ENCODE measurements at regions not wholly inside any gene's neighbourhood (a gene's known extent, or its start where the extent isn't known, plus 50 kb on each side); places are given as distances from the start of the nearest gene placed in this dataset.
"Not testable (repeated sequence)": the region's sequence is repeated elsewhere in the genome, so short reads cannot be mapped to it uniquely, and the experiment has no call there.

DNA sequence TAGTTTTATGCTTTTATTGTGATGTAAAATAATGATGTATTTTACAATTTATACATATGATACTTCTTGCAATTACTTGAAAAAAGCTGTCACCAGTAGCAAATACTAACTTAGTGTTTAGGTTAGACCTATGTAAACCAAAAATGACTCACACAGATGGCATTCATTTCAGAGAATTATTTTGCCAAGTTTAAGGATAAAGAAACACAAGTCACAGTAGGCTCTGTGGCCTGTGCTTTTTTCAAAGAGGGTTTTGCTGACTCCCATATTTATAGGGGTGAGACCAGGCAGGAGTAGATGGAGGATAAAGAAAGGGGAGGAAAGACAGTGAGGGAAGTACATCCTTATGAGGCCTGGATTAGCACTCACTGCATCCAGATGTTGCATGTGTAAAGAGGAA lies 356.6 kb upstream of the NPAP1 start:
- no peaks in the 10 kb centered on the region for H3K36me3 ChIP-seq
- H3K9me3 ChIP-seq: no peaks in the 10 kb centered on the region
- no peak overlapping the region for H3K27ac ChIP-seq
- no peak overlapping the region for H3K4me3 ChIP-seq
- no peaks in the 10 kb centered on the region for H3K27me3 ChIP-seq
- no peaks in the 10 kb centered on the region for H3K4me1 ChIP-seq
- TF ChIP-seq, protein P1, sequence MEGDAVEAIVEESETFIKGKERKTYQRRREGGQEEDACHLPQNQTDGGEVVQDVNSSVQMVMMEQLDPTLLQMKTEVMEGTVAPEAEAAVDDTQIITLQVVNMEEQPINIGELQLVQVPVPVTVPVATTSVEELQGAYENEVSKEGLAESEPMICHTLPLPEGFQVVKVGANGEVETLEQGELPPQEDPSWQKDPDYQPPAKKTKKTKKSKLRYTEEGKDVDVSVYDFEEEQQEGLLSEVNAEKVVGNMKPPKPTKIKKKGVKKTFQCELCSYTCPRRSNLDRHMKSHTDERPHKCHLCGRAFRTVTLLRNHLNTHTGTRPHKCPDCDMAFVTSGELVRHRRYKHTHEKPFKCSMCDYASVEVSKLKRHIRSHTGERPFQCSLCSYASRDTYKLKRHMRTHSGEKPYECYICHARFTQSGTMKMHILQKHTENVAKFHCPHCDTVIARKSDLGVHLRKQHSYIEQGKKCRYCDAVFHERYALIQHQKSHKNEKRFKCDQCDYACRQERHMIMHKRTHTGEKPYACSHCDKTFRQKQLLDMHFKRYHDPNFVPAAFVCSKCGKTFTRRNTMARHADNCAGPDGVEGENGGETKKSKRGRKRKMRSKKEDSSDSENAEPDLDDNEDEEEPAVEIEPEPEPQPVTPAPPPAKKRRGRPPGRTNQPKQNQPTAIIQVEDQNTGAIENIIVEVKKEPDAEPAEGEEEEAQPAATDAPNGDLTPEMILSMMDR (IDR thresholded peaks at IDR 0.05): no peak
- no peak for DNase-seq (ENCODE audit: low spot score)

DNA sequence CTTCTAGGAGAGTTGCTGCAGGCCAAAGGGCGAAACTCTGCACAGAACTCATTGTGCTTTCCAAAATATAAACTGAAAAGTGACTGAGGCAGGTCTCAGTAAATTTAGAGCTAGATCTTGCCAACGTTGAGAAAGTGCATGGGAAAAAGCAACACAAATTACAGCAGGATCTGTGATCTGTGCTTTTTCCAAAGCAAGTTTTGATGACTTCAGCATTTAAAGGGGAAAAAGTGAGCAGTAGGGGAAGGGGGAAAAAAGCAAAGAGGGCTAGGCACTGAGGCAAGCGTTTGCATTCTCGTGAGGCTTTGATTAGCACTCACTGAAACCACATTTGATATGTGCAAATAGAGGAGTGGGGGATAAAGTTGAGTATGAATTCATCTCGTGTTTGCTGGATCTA lies 351.5 kb upstream of the NPAP1 start:
- not testable (repeated sequence) for H3K9me3 ChIP-seq; H3K4me1 ChIP-seq; DNase-seq (ENCODE audit: low spot score); H3K36me3 ChIP-seq; H3K27me3 ChIP-seq; H3K4me3 ChIP-seq; H3K27ac ChIP-seq

DNA sequence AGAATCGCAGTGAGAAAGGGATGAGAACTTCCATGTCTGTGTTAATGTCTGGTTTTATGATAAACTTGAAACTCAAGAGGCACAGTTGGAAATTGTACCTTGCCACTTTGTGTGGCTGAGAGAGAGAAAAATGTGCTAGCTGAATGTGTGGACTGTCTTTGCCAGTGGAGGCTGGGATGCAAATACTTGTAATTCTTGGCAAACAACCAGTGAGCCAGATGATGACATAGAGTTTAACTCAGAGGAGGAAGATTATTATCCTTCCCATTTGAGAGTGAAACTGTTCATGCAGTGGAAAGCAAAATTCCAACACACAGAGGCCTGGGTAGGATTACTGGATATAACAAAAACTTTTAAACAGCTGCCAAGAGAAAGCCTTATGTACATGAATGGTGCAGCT lies 349.1 kb upstream of the NPAP1 start:
- DNase-seq (ENCODE audit: low spot score); H3K27ac ChIP-seq: not testable (repeated sequence)

DNA sequence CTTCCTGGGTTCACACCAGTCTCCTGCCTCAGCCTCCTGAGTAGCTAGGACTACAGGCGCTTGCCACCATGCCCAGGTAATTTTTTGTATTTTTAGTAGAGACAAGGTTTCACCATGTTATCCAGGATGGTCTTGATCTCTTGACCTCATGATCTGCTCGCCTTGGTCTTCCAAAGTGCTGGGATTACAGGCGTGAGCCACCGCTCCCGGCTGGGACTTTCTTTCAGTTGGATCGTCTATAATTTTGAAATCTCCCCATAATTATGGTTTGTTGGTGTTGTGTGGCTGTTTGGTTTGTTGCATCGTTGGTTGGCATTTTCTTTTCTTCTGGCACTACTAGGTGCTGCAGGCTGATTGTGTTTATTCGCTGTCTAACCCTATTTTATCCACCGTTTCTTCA lies 343.6 kb upstream of the NPAP1 start:
- H3K4me1 ChIP-seq; H3K27ac ChIP-seq; DNase-seq (ENCODE audit: low spot score); H3K4me3 ChIP-seq; H3K36me3 ChIP-seq; H3K9me3 ChIP-seq; H3K27me3 ChIP-seq: not testable (repeated sequence)

More for the DNA sequence above, 349.1 kb upstream of the NPAP1 start:
- not testable (repeated sequence) for H3K4me3 ChIP-seq, H3K9me3 ChIP-seq, H3K4me1 ChIP-seq, H3K36me3 ChIP-seq, H3K27me3 ChIP-seq

DNA sequence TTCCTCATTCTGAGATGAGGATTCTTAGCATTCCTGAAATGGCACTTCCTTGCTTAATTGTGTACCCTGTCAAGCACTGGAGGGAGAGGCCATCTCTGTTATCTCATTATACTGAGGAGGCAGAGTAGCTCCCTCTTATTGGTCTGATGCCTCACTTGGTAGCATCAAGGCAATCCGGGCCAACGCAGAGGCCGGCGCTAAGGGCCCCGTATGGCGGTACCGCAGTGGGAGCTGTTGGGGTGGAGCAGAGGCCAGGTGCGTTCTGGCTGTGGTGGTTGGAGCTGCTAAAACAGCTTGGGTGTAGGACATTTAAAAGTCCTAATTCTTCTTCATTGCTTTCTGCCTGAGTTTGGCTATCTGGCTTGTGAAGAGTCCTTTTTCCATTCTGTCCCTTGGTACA lies 333.7 kb upstream of the NPAP1 start:
- not testable (repeated sequence) for H3K36me3 ChIP-seq; H3K4me1 ChIP-seq; H3K9me3 ChIP-seq; DNase-seq (ENCODE audit: low spot score); H3K27me3 ChIP-seq; H3K4me3 ChIP-seq; H3K27ac ChIP-seq

DNA sequence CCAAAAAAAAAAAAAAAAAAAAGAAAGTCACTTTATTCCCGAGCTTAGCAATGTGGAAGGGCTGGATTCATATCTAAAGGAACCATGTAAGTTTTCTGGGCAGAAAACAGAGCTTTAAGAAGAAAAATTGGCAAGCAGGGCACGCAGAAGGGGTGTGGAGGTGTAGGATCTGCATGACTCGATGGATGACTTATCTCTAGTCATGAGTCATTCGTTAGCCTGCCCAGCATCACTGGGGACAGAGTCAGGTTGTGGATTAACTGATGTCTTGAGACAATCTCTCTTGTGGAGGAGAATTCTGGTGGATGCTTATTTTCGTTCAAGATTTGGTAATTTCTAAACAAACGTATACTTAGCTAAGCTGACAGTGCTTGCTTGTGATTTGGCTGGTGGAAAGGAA lies 322.8 kb upstream of the NPAP1 start:
- not testable (repeated sequence) for H3K27me3 ChIP-seq; DNase-seq (ENCODE audit: low spot score); H3K4me1 ChIP-seq; H3K36me3 ChIP-seq; H3K9me3 ChIP-seq; H3K4me3 ChIP-seq; H3K27ac ChIP-seq

DNA sequence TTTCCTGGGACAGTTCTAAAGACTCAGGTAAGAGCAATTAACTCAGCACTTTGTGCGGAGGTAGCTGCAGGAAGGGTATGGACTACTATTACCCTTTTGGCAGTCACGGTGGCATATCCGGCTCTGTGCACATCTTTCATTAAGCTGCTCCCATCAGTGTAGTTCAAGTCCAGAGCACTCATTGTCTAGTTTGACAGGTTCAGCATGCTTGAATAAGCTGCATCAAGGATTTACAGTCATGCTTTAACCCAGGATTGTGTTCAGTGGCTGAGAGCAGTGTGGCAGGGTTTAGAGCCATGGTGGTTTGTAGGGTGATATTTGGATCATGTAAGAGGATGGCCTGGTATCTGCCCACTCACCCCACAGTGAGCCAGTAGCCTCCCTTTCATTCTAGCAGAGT lies 294.5 kb upstream of the NPAP1 start:
- not testable (repeated sequence) for H3K9me3 ChIP-seq; H3K4me3 ChIP-seq; DNase-seq (ENCODE audit: low spot score); H3K27ac ChIP-seq; H3K27me3 ChIP-seq; H3K4me1 ChIP-seq; H3K36me3 ChIP-seq

DNA sequence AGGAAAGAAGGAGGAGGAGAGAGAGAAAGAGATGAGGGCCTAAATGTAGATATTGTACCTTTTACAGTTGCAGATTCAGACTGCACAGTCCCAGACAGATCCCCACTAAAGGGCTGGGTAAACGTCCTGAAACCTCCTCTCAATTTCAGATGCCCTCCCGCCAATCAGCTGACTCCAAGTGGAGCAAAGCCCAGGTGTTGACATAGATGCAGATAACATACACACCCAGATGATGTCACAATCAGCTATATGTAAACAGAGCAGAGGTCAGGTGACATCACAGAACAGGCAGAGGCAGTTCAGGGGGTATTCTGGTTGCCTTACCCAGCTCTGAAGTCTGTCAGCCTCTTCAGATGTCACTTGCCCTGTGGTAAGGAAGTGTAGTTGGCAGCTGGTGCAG lies 290.3 kb upstream of the NPAP1 start:
- not testable (repeated sequence) for DNase-seq (ENCODE audit: low spot score); H3K27me3 ChIP-seq; H3K27ac ChIP-seq; H3K4me1 ChIP-seq; H3K9me3 ChIP-seq; H3K4me3 ChIP-seq; H3K36me3 ChIP-seq

DNA sequence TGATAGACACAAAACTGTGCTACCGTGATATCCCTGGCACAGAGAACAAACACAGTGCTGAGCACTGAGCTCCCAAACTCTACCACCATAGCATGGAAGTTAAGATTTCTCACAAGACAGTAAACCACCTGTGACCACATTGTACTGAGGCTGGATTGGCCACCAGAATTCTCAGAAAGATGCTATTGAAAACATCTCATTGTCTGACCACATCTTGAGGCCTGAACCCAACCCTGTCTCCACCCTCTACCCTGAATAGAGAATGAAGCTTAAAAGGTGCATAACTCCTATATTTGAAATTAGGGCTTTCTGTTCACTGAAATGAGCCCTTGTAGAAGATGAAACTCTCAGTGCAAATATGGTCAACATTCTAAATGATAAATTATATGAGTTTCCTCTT lies 281.3 kb upstream of the NPAP1 start:
- TF ChIP-seq, protein P1 (IDR thresholded peaks at IDR 0.05): no peak
- Histone ChIP-seq H3K27ac (no peak overlapping the region), H3K27me3 (no peaks in the 10 kb centered on the region), H3K9me3 (no peaks in the 10 kb centered on the region), H3K4me3 (no peak overlapping the region), H3K4me1 (no peaks in the 10 kb centered on the region), H3K36me3 (no peaks in the 10 kb centered on the region)
- no peak for DNase-seq (ENCODE audit: low spot score)

DNA sequence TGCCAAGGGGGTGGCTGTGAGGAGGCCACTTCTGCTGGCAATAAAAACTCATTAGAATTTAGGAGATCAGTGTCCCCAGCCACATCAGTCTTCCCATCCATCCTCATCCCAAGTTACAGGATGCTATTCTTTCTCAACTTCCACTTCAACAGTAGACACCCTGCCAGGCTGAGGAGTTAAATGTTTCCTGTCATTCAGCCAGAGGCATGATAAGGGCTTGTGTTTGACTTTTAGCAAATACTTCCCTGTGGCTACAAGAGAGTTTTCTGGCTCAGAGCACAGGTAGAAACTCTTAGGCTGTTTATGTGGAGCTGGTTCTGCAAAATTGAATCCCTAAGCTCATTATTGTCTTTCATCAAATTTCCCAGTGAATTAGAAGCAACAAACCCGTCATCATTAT lies 262.9 kb upstream of the NPAP1 start:
- H3K9me3 ChIP-seq; H3K27ac ChIP-seq; H3K4me3 ChIP-seq; DNase-seq (ENCODE audit: low spot score); H3K27me3 ChIP-seq; H3K36me3 ChIP-seq; H3K4me1 ChIP-seq: not testable (repeated sequence)

DNA sequence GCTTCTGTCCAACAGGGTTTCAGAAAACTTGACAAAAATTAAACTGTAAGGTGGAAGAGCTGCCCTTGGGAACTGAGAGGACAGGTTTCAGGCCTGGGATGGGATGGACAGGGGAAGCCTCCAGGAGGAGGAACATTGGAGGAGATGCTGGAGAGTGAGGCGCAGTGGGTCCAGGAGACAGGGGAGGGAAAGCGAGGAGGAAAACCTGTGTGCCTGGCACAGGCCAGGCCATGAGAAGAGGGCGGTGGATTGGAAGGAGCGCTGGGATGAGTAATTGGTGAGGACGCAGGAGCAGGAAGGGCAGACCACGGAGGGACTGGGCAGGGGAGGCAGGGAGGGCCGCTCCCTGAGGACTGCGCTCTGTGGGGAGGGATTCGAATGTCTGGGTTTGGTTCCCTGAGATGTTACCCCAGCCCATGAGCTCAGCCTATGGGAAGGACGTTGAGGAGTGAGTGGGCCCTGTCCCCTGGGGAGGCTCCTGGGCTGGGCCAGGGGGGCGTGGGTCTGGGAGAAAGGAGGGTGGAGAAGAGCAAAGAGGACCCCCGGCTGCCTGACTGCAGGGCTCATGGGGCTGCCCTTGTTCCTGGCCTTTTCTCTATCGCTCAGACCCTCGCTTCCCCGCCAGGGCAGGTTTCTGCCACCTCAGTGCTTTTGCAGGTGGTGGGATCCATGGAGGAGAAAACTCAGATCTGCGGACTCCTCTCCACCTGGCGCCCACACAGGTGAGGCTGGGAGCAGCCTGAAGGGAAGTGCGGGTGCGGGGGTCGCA lies 249.1 kb upstream of the NPAP1 start:
- H3K9me3 ChIP-seq; H3K27me3 ChIP-seq; H3K36me3 ChIP-seq; H3K4me1 ChIP-seq; DNase-seq (ENCODE audit: low spot score); H3K27ac ChIP-seq; H3K4me3 ChIP-seq: not testable (repeated sequence)

DNA sequence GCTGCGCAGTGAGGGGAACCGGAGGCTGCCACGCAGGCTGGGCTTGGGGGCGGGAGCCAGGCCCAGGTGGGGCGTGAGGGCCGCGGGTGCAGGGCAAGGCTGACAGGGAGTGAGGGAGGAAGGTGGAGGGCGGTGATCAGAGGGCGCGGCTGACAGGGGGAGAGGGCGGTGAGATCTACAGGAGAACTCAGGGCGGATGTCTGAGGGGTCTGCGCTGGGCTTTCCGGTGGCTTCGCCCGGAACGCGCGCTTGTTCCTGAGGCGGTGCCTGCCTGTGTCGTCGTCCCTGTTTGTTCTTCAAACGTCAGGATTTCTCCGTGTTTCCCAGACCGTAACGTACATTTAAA lies 248.5 kb upstream of the NPAP1 start:
- not testable (repeated sequence) for DNase-seq (ENCODE audit: low spot score); H3K27ac ChIP-seq; H3K4me1 ChIP-seq; H3K27me3 ChIP-seq; H3K9me3 ChIP-seq; H3K36me3 ChIP-seq
- peak overlapping the region in 1 of 2 donors; percentile 22 for H3K4me3 ChIP-seq

DNA sequence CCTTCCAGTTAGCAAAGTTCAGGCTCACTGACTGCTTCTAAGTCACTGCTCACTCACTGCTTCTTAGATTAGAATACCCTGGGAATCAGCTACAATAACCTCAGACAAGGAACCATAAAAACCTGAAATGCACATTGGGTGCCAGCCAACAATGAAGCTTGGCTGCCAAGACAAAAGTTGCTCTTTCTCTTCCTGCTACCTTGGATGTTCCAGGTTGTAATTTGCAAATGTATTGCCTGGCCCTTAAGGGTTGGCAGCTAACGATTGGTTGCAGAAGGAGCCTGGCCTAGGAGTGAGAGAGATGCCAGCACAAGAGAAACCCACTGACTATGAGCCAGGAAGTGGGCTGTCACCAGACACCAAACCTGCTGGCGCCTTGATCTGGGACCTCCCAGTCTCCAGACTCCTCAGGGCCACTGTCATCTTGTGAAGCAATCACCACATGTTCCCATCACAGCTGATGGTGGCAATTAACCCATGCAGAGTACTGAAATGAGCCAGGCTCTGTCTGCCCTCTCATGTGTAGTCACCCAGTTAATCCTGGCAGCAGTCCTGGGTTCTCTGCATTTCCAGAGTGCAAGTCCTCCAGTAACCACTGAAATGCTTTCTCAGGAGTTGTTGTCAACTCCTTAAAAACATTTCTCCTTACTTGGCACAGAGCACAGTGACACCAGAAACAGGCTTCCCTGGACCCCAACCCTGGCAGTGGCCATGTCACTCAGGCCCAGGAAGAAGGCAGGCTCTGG lies 240.3 kb upstream of the NPAP1 start:
- not testable (repeated sequence) for DNase-seq (ENCODE audit: low spot score); H3K4me3 ChIP-seq; H3K4me1 ChIP-seq; H3K36me3 ChIP-seq; H3K9me3 ChIP-seq; H3K27ac ChIP-seq; H3K27me3 ChIP-seq

Data from right atrium auricular region (tissue), 2 donors.